Sigmoid colon (tissue), 6 donors: ENCODE measurements at regions not wholly inside any gene's neighbourhood (a gene's known extent, or its start where the extent isn't known, plus 50 kb on each side); places are given as distances from the start of the nearest gene placed in this dataset.
A peak's percentile ranks its signal among the peaks of the same experiment; 100 is the strongest.

Source experiments
- DNase-seq: peaks from one replicate; pipeline ENCODE4 v3.0.0-alpha.2; 2019
- H3K27ac ChIP-seq, 4 donors: fragments of 200-600 bp; sonication (generic); one replicate each; pipeline ENCODE4 v1.5.1; 2016 to 2019; ENCODE audit warnings: mild to moderate bottlenecking in 1 of 4
- H3K27me3 ChIP-seq, 3 donors: fragments of 200-600 bp; sonication (generic); one replicate each; pipeline ENCODE4 v1.5.1; 2019; ENCODE audit warnings: mild to moderate bottlenecking in 1 of 3
- H3K36me3 ChIP-seq, 4 donors: fragments of 200-600 bp; sonication (generic); one replicate each; pipeline ENCODE4 v1.5.1; 2016 to 2019
- H3K4me1 ChIP-seq, 4 donors: fragments of 200-600 bp; sonication (generic); one replicate each; pipeline ENCODE4 v1.5.1; 2017 to 2019
- H3K4me3 ChIP-seq, 4 donors: fragments of 200-600 bp; sonication (generic); one replicate each; pipeline ENCODE4 v1.5.1; 2017 to 2019; ENCODE audit warnings: mild to moderate bottlenecking in 2 of 4, moderate library complexity in 1 of 4
- H3K9me3 ChIP-seq, 4 donors: fragments of 200-600 bp in 3 of 4; sonication (generic) in 3 of 4; one replicate each; pipeline versions ENCODE4 v1.5.1 to v1.6.1; 2013 to 2019
- CTCF ChIP-seq, 4 experiments: fragments of 450-650 bp in 3 of 4; fragments of 200-600 bp in 1 of 4; IDR thresholded peaks; one replicate each; pipeline ENCODE4 v1.5.1; 2016 to 2019; ENCODE audit warnings: antibody characterized with exemption in 4 of 4, mild to moderate bottlenecking in 3 of 4, moderate library complexity in 2 of 4
- EP300 ChIP-seq, 4 donors: sonication (generic); formaldehyde crosslinking; IDR thresholded peaks; one replicate each; pipeline ENCODE4 v1.6.1; 2017; ENCODE audit warnings: antibody characterized with exemption in 4 of 4
- POLR2A ChIP-seq, 2 donors: fragments of 450-650 bp; IDR thresholded peaks; one replicate each; pipeline ENCODE4 v1.6.1; 2016; ENCODE audit warnings: antibody characterized with exemption in 2 of 2, mild to moderate bottlenecking in 2 of 2, moderate library complexity in 2 of 2
- POLR2AphosphoS5 ChIP-seq, 4 donors: sonication (generic); formaldehyde crosslinking; IDR thresholded peaks; one replicate each; pipeline ENCODE4 v1.6.1; 2017; ENCODE audit warnings: antibody characterized with exemption in 4 of 4
- WGBS, 2 donors: extraction: QIAGEN DNeasy Blood & Tissue Kit; methylation state at CpG; one replicate each; pipeline ENCODE4 v1.1.7; 2013; 5-methylcytosine and 5-hydroxymethylcytosine counted together
- intact Hi-C: fragments of 100-400 bp; cut with DNase I; formaldehyde crosslinking; loops from one replicate; pipeline ENCODE4 v1.15.1; 2023
- donor health status: healthy with polysubstance abuse.
- donor health status: healthy.

- TF ChIP-seq POLR2A (IDR thresholded peaks at IDR 0.05) (no peak), EP300 (IDR thresholded peaks at IDR 0.05) (no peak), CTCF (IDR thresholded peaks at IDR 0.05) (no peak), POLR2AphosphoS5 (IDR thresholded peaks at IDR 0.05) (no peak)
- Histone ChIP-seq H3K4me1 (no peaks in the 10 kb centered on the region), H3K9me3 (no peaks in the 10 kb centered on the region), H3K4me3 (no peak overlapping the region), H3K27ac (no peak overlapping the region), H3K27me3 (no peaks in the 10 kb centered on the region), H3K36me3 (no peaks in the 10 kb centered on the region)
- intact Hi-C loops, result no loop called here
- 68 to 80% methylated on average over 5 of the region's 5 CpGs for WGBS, 2 donors
- DNase-seq, result no peak
These were observed 68.1 kb downstream of the TEKT4 start for GRCh38 chr2:94939349-94939748.

DNA sequence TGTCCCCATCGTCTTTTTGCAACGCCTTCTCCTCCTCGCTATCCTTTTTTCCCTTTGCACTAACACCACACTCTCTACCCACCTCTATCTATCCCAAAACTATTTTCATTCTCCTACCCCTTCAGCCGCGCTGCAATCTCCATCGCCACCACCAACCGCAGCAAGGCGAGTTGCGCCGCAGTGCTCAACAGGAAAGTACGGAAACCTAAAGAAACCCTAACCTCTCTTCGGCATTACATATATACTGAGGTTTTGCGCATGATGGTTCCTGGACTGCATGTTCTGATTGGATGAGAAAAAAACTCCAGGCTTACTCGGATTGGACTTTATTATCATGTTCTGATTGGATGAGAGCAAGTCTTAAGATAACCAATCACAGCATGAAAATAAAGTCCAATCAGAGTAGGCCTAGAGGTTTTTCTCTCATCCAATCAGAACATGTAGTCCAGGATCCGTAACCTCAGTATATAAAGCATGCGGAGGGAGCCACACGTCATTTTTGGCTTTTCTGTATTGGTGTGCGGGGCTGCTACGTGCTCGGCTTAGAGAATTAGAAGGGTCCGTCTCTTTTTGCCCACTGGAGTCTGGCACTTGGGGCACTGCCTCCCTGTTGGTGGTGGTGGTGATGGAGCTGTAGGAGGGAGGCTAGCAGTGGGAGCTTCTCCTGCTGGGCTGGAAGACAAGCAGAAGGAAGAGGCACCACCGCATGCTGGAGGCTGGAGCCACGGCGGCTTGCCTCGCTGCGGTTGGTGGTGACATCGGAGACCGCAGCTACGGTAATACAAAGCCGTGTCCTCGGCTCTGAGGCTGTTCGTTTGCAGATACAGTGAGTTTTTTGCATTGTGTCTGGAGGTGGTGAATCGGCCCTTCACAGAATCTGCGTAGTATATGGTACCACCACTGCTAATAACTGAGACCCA lies 76.1 kb downstream of the TEKT4 start:
- H3K4me3 ChIP-seq, result no peak overlapping the region
- no peak for TF ChIP-seq POLR2AphosphoS5 (IDR thresholded peaks at IDR 0.05)
- TF ChIP-seq EP300 (IDR thresholded peaks at IDR 0.05), result no peak
- TF ChIP-seq CTCF (IDR thresholded peaks at IDR 0.05), result no peak
- no peak for TF ChIP-seq POLR2A (IDR thresholded peaks at IDR 0.05)
- H3K36me3 ChIP-seq, result no peaks in the 10 kb centered on the region
- WGBS, 2 donors, result 93 to 95% methylated on average over 34 of the region's 34 CpGs
- no peak overlapping the region for H3K27ac ChIP-seq
- no peak for DNase-seq
- H3K4me1 ChIP-seq, result no peaks in the 10 kb centered on the region
- intact Hi-C loops, result no loop called here
- H3K27me3 ChIP-seq, result no peaks in the 10 kb centered on the region
- H3K9me3 ChIP-seq, result peaks cover 0 to 1% (median 0%) of the 10 kb centered on the region in 4 donors

GRCh38 chr2:94955702-94956101 lies 69.8 kb upstream of the MAL start:
- H3K4me1 ChIP-seq, result no peaks in the 10 kb centered on the region
- WGBS, 2 donors, result 47 to 66% methylated on average over 4 of the region's 4 CpGs
- H3K9me3 ChIP-seq, result no peaks in the 10 kb centered on the region
- TF ChIP-seq EP300 (IDR thresholded peaks at IDR 0.05) (no peak), POLR2A (IDR thresholded peaks at IDR 0.05) (no peak), POLR2AphosphoS5 (IDR thresholded peaks at IDR 0.05) (no peak), CTCF (IDR thresholded peaks at IDR 0.05) (no peak)
- no peak overlapping the region for H3K27ac ChIP-seq
- peaks cover 0 to 29% (median 0%) of the 10 kb centered on the region in 3 donors for H3K27me3 ChIP-seq
- no peaks in the 10 kb centered on the region for H3K36me3 ChIP-seq
- intact Hi-C loops, result no loop called here
- no peak for DNase-seq
- no peak overlapping the region for H3K4me3 ChIP-seq

DNA sequence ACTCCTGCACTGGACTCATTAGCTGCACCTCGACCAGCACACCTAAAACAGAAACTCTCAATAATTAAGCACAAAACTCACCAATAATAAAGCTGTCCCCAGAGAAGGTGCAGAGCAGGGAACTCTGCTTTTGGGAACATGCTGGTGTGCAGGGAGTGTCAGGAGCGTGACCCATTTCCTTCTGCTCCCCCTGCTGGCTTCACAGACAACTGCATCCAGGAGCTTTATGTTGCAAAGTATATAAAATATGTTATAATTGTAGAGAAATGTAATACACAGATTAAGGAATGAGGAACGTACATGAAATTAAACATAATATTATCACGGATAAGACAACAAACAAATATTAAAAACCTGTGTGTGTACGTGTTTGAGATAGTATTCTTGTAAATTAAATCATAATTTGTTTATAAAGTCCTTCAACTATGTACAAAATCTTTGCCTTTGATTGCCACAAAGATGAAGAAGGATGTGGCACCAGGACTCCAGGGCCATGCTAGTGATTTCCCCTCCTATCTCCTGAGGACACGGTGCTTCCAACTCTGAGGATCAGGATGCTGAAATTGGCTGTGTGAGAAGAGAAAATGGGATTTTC lies 68.6 kb upstream of the MAL start:
- no peaks in the 10 kb centered on the region for H3K4me1 ChIP-seq
- peaks cover 0 to 29% (median 0%) of the 10 kb centered on the region in 3 donors for H3K27me3 ChIP-seq
- 10 to 13% methylated on average over 6 of the region's 6 CpGs for WGBS, 2 donors
- TF ChIP-seq CTCF (IDR thresholded peaks at IDR 0.05) (peak in 3 of 4 experiments; percentile 38 to 79 (median 56)), POLR2A (IDR thresholded peaks at IDR 0.05) (no peak)
- H3K9me3 ChIP-seq, result no peaks in the 10 kb centered on the region
- no peak for DNase-seq
- intact Hi-C loops, result no loop called here
- no peak overlapping the region for H3K4me3 ChIP-seq
- no peak overlapping the region for H3K27ac ChIP-seq
- no peaks in the 10 kb centered on the region for H3K36me3 ChIP-seq
